ENCODE measurements at regions not wholly inside any gene's neighbourhood (a gene's known extent, or its start where the extent isn't known, plus 50 kb on each side); places are given as distances from the start of the nearest gene placed in this dataset.

GRCh38 chr3:194800002-194800401 is 114.3 kb downstream of the FAM43A start:
- no peak for DNase-seq
- no peak for ATAC-seq
- no peaks in the 10 kb centered on the region for H3K36me3 ChIP-seq (ENCODE audit: low read depth)
- no peak for TF ChIP-seq CTCF (IDR thresholded peaks at IDR 0.05)
- H3K4me3 ChIP-seq = no peak overlapping the region
- H3K4me1 ChIP-seq (ENCODE audit: low read depth) = no peaks in the 10 kb centered on the region
- no peaks in the 10 kb centered on the region for H3K9me3 ChIP-seq
- intact Hi-C loops (cut with DNase I, micrococcal nuclease) = no loop called here

GRCh38 chr3:194801461-194802432 is 116.1 kb downstream of the FAM43A start:
- ATAC-seq (no peak), DNase-seq (no peak)
- no peak for TF ChIP-seq CTCF (IDR thresholded peaks at IDR 0.05)
- H3K9me3 ChIP-seq = no peaks in the 10 kb centered on the region
- intact Hi-C loops (cut with DNase I, micrococcal nuclease) = no loop called here
- no peaks in the 10 kb centered on the region for H3K36me3 ChIP-seq (ENCODE audit: low read depth)
- no peaks in the 10 kb centered on the region for H3K4me1 ChIP-seq (ENCODE audit: low read depth)
- H3K4me3 ChIP-seq = no peak overlapping the region

- H3K9me3 ChIP-seq = no peaks in the 10 kb centered on the region
- intact Hi-C loops (cut with DNase I, micrococcal nuclease) = no loop called here
- H3K36me3 ChIP-seq (ENCODE audit: low read depth) = no peaks in the 10 kb centered on the region
- TF ChIP-seq CTCF (IDR thresholded peaks at IDR 0.05) = no peak
- H3K4me1 ChIP-seq (ENCODE audit: low read depth) = no peaks in the 10 kb centered on the region
- DNase-seq = no peak
- ATAC-seq = no peak
- no peak overlapping the region for H3K4me3 ChIP-seq
These were observed 119.1 kb downstream of the FAM43A start for GRCh38 chr3:194804796-194805195.

- no peaks in the 10 kb centered on the region for H3K9me3 ChIP-seq
- no peak overlapping the region for H3K4me3 ChIP-seq
- intact Hi-C loops (cut with DNase I, micrococcal nuclease) = no loop called here
- TF ChIP-seq CTCF (IDR thresholded peaks at IDR 0.05) = no peak
- no peaks in the 10 kb centered on the region for H3K4me1 ChIP-seq (ENCODE audit: low read depth)
- DNase-seq (no peak), ATAC-seq (no peak)
- H3K36me3 ChIP-seq (ENCODE audit: low read depth) = no peaks in the 10 kb centered on the region
These were observed 119.9 kb downstream of the FAM43A start for GRCh38 chr3:194805546-194805945.

DNA sequence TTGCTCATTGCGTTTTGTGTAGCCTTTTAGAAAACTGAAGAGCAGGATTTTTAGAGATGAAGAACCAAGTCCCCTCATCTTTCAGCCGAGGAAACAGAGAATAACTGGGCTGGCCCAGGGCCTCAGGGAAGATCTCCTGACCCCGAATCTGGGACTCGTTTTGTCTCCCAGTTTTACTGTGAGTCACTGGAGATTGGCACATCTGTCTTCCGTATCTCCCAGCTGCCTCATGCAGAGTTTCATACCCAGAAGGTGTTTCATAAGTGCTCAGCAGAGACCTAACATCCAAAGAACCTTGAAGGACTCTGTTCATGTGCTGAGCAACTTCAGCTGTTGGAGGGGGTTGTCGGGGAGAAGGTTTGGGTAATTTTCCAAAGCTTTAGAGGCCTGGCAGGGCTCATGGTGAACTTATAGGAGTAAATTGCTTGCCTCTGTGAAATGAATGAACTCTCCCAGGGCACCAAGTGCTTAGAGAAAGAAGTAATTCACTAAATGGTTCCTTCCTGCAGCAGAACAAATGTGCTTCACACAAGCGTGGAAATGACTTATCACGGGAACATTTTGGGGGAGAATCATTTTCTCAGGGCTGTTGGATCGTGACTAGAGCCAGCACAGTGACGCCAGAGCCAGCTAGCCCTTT is 121.4 kb downstream of the FAM43A start:
- Histone ChIP-seq H3K9me3 (no peaks in the 10 kb centered on the region), H3K4me3 (no peak overlapping the region), H3K4me1 (ENCODE audit: low read depth) (no peaks in the 10 kb centered on the region), H3K36me3 (ENCODE audit: low read depth) (no peaks in the 10 kb centered on the region)
- ATAC-seq = no peak
- DNase-seq = no peak
- TF ChIP-seq CTCF (IDR thresholded peaks at IDR 0.05) = no peak
- intact Hi-C loops (cut with DNase I, micrococcal nuclease) = no loop called here
